ENCODE measurements at regions not wholly inside any gene's neighbourhood (a gene's known extent, or its start where the extent isn't known, plus 50 kb on each side); places are given as distances from the start of the nearest gene placed in this dataset.
"Not testable (repeated sequence)": the region's sequence is repeated elsewhere in the genome, so short reads cannot be mapped to it uniquely, and the experiment has no call there.

GRCh38 chr16:88198457-88199295, 184.1 kb upstream of the ZNF469 start:
- peak; percentile 10 for DNase-seq (ENCODE audit: low spot score)

GRCh38 chr16:88199296-88200153, 183.2 kb upstream of the ZNF469 start:
- DNase-seq (ENCODE audit: low spot score) = peak; percentile 32
- not testable (repeated sequence) for ATAC-seq

More at GRCh38 chr16:88198457-88199295, 184.1 kb upstream of the ZNF469 start:
- peak; percentile 54 for ATAC-seq

GRCh38 chr16:88200154-88200895, 182.4 kb upstream of the ZNF469 start:
- not testable (repeated sequence) for ATAC-seq

GRCh38 chr16:88200896-88201185, 181.9 kb upstream of the ZNF469 start:
- no peak for ATAC-seq

More at GRCh38 chr16:88200154-88200895, 182.4 kb upstream of the ZNF469 start:
- DNase-seq (ENCODE audit: low spot score) = peak; percentile 36

GRCh38 chr16:88201611-88202010, 181.1 kb upstream of the ZNF469 start:
- DNase-seq (ENCODE audit: low spot score) = peak; percentile 19
- ATAC-seq = not testable (repeated sequence)

More at GRCh38 chr16:88200896-88201185, 181.9 kb upstream of the ZNF469 start:
- peak; percentile 24 for DNase-seq (ENCODE audit: low spot score)

GRCh38 chr16:88202207-88202745, 180.5 kb upstream of the ZNF469 start:
- DNase-seq (ENCODE audit: low spot score) (peak; percentile 24), ATAC-seq (no peak)

- ATAC-seq = not testable (repeated sequence)
- peak; percentile 33 for DNase-seq (ENCODE audit: low spot score)
These were observed 179.7 kb upstream of the ZNF469 start for GRCh38 chr16:88202856-88203681.

GRCh38 chr16:88204131-88205110, 178.3 kb upstream of the ZNF469 start:
- ATAC-seq = not testable (repeated sequence)
- DNase-seq (ENCODE audit: low spot score) = peak; percentile 22

- not testable (repeated sequence) for ATAC-seq
- DNase-seq (ENCODE audit: low spot score) = peak; percentile 26
These were observed 177.3 kb upstream of the ZNF469 start for GRCh38 chr16:88205482-88205881.

GRCh38 chr16:88206006-88206405, 176.8 kb upstream of the ZNF469 start:
- peak; percentile 16 for DNase-seq (ENCODE audit: low spot score)
- ATAC-seq = not testable (repeated sequence)

GRCh38 chr16:88206516-88206915, 176.2 kb upstream of the ZNF469 start:
- DNase-seq (ENCODE audit: low spot score) = not testable (repeated sequence)

GRCh38 chr16:88208112-88208511, 174.6 kb upstream of the ZNF469 start:
- DNase-seq (ENCODE audit: low spot score) = no peak

More at GRCh38 chr16:88206516-88206915, 176.2 kb upstream of the ZNF469 start:
- ATAC-seq = not testable (repeated sequence)

GRCh38 chr16:88208776-88209175, 174.0 kb upstream of the ZNF469 start:
- not testable (repeated sequence) for ATAC-seq; DNase-seq (ENCODE audit: low spot score)

More at GRCh38 chr16:88208112-88208511, 174.6 kb upstream of the ZNF469 start:
- no peak for ATAC-seq

GRCh38 chr16:88209579-88209978, 173.2 kb upstream of the ZNF469 start:
- not testable (repeated sequence) for ATAC-seq

GRCh38 chr16:88213937-88214336, 168.8 kb upstream of the ZNF469 start:
- not testable (repeated sequence) for DNase-seq (ENCODE audit: low spot score)
- peak; percentile 56 for ATAC-seq

More at GRCh38 chr16:88209579-88209978, 173.2 kb upstream of the ZNF469 start:
- DNase-seq (ENCODE audit: low spot score) = not testable (repeated sequence)

GRCh38 chr16:88221001-88221761, 161.6 kb upstream of the ZNF469 start:
- ATAC-seq = peak; percentile 66
- DNase-seq (ENCODE audit: low spot score) = not testable (repeated sequence)

- not testable (repeated sequence) for DNase-seq (ENCODE audit: low spot score); ATAC-seq
These were observed 159.1 kb upstream of the ZNF469 start for GRCh38 chr16:88223696-88224095.

All from left lobe of liver (tissue), 2 donors.